ENCODE measurements at regions not wholly inside any gene's neighbourhood (a gene's known extent, or its start where the extent isn't known, plus 50 kb on each side); places are given as distances from the start of the nearest gene placed in this dataset.

DNA sequence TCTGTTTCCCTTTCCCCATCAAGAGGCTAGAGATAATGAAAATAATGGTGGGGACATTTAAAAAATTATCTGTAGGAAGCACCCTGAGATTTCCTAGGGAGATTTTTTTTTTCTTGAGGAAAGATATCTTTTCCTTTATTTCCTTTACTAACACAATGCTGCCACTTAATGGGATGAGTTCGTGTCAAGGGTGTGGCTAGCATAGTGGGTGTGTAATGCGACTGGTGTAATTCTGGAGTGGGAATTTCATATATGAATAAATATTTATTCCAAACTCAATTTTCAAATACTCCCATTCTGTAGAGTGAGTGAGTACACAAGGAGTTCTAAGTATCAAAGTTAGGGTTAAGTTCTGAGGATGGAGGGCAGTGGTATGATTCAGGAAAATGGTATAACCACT lies 66.1 kb upstream of the GALNT15 start:
- intact Hi-C loops (cut with micrococcal nuclease), result no loop called here
- no peak overlapping the region for H3K56ac ChIP-seq (ENCODE audit: extremely low read depth, insufficient read depth, low read length)
- H4K20me1 ChIP-seq (ENCODE audit: insufficient read depth, low read length), result no peaks in the 10 kb centered on the region
- no peaks in the 10 kb centered on the region; the same call in 1 of the 2 replicates for H3K9me3 ChIP-seq (ENCODE audit: control insufficient read depth, insufficient read depth, low read length)
- H3K4me2 ChIP-seq (ENCODE audit: low read depth, low read length), result no peak overlapping the region
- peak overlapping the region; percentile 3 for H2BK5ac ChIP-seq (ENCODE audit: low read depth, low read length, poor library complexity, severe bottlenecking)
- BruUV-seq (replicated peaks), result no TSS peak
- ATAC-seq (ENCODE audit: low read depth), result no peak
- dilution Hi-C loops (cut with HindIII; ENCODE audit: low sequenced_read_pairs, unreplicated experiment), result no loop called here
- no peak overlapping the region for H3K27ac ChIP-seq (ENCODE audit: insufficient read depth, low read length)
- WGBS, 2 experiments (ENCODE audit: extremely low coverage in 2 of 2, insufficient read length in 1 of 2), result no CpG with 5 or more reads among the region's 2 CpGs
- peaks cover 10% of the 10 kb centered on the region for H3K4me1 ChIP-seq (ENCODE audit: control insufficient read depth, insufficient read depth, low read length)
- H3K4ac ChIP-seq (ENCODE audit: low read depth, low read length), result no peak overlapping the region
- H4K91ac ChIP-seq (ENCODE audit: insufficient read depth, low read depth, low read length), result peak overlapping the region; percentile 42; the same call in 1 of the 2 replicates
- no peak overlapping the region for H2AK9ac ChIP-seq (replicated peaks; ENCODE audit: low read depth, low read length, poor library complexity)
- in situ Hi-C loops (cut with MboI; ENCODE audit: low sequenced_read_pairs), result no loop called here
- H3K4me3 ChIP-seq (ENCODE audit: insufficient read depth, low read depth, low read length), result no peak overlapping the region
- H2AK5ac ChIP-seq (ENCODE audit: low read depth, low read length), result no peak overlapping the region
- H2BK20ac ChIP-seq (ENCODE audit: low read depth, low read length), result no peak overlapping the region; the same call in 1 of the 2 replicates
- no peaks in the 10 kb centered on the region for H3K79me1 ChIP-seq (ENCODE audit: low read depth in 1 of 2, low read length in 2 of 2)
- no peaks in the 10 kb centered on the region for H3K27me3 ChIP-seq (ENCODE audit: control insufficient read depth, insufficient read depth, low read length)
- H3K18ac ChIP-seq (ENCODE audit: low read depth, low read length), result peak overlapping the region; percentile 48; the same call in 1 of the 2 replicates
- H4K5ac ChIP-seq (ENCODE audit: low read depth, low read length), result peak overlapping the region; percentile 78; the same call in 1 of the 2 replicates
- TF ChIP-seq RFX5 (IDR thresholded peaks at IDR 0.05; ENCODE audit: low read depth, low read length), result no peak
- no peak for TF ChIP-seq MAZ (IDR thresholded peaks at IDR 0.05; ENCODE audit: borderline replicate concordance, low read depth, low read length)
- no peak for TF ChIP-seq MAFK (IDR thresholded peaks at IDR 0.05; ENCODE audit: low read depth, low read length)
- no peak for TF ChIP-seq RAD21 (IDR thresholded peaks at IDR 0.05; ENCODE audit: low read length)
- no peak for TF ChIP-seq BHLHE40 (IDR thresholded peaks at IDR 0.05; ENCODE audit: low read depth, low read length)
- TF ChIP-seq RCOR1 (IDR thresholded peaks at IDR 0.05; ENCODE audit: insufficient replicate concordance, low read length), result no peak
- TF ChIP-seq CEBPB (IDR thresholded peaks at IDR 0.05; ENCODE audit: low read depth, low read length), result no peak
- no peak for TF ChIP-seq POLR2A (IDR thresholded peaks at IDR 0.05; ENCODE audit: low read depth, low read length)
- TF ChIP-seq FOS (IDR thresholded peaks at IDR 0.05; ENCODE audit: low read depth, low read length), result no peak
- TF ChIP-seq, protein P1, sequence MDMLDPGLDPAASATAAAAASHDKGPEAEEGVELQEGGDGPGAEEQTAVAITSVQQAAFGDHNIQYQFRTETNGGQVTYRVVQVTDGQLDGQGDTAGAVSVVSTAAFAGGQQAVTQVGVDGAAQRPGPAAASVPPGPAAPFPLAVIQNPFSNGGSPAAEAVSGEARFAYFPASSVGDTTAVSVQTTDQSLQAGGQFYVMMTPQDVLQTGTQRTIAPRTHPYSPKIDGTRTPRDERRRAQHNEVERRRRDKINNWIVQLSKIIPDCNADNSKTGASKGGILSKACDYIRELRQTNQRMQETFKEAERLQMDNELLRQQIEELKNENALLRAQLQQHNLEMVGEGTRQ (IDR thresholded peaks at IDR 0.05; ENCODE audit: low read depth, low read length), result no peak
- no peak for TF ChIP-seq ELK1 (IDR thresholded peaks at IDR 0.05; ENCODE audit: borderline replicate concordance, low read depth, low read length)
- no peak for TF ChIP-seq NFE2L2 (IDR thresholded peaks at IDR 0.05; ENCODE audit: low read depth, low read length)
- no peak for TF ChIP-seq CHD1 (IDR thresholded peaks at IDR 0.05; ENCODE audit: low read depth, low read length)
- TF ChIP-seq MXI1 (IDR thresholded peaks at IDR 0.05; ENCODE audit: borderline replicate concordance, low read depth, low read length), result no peak
- DNase-seq, result no peak
- H3K36me3 ChIP-seq (ENCODE audit: control insufficient read depth, insufficient read depth, low read length), result no peaks in the 10 kb centered on the region
- peaks cover 6% of the 10 kb centered on the region; the same call in 1 of the 2 replicates for H3K9me1 ChIP-seq (ENCODE audit: insufficient read depth, low read length)
- H2AFZ ChIP-seq (replicated peaks; ENCODE audit: low read length, poor library complexity), result no peak overlapping the region
- ChIA-PET CTCF (no interaction called here), POLR2A (ENCODE audit: unreplicated experiment) (no interaction called here)
- peak overlapping the region; percentile 67; the same call in 1 of the 3 replicates for H2BK15ac ChIP-seq (ENCODE audit: low read depth, low read length)
- H3K14ac ChIP-seq (replicated peaks; ENCODE audit: low read depth, low read length), result no peak overlapping the region
- H3K23ac ChIP-seq (ENCODE audit: low read depth, low read length), result no peak overlapping the region
- peak overlapping the region; percentile 47; the same call in 1 of the 2 replicates for H2BK120ac ChIP-seq (ENCODE audit: low read depth, low read length)
- peak overlapping the region in 1 of 2 experiments; percentile 50; a peak in 2 of 4 replicates for H4K8ac ChIP-seq (ENCODE audit: low read depth in 2 of 2, low read length in 2 of 2)
- no peak overlapping the region for H3K9ac ChIP-seq (ENCODE audit: low read depth, low read length)

Measured in IMR-90 (cell line).